ENCODE measurements at regions not wholly inside any gene's neighbourhood (a gene's known extent, or its start where the extent isn't known, plus 50 kb on each side); places are given as distances from the start of the nearest gene placed in this dataset.

DNA sequence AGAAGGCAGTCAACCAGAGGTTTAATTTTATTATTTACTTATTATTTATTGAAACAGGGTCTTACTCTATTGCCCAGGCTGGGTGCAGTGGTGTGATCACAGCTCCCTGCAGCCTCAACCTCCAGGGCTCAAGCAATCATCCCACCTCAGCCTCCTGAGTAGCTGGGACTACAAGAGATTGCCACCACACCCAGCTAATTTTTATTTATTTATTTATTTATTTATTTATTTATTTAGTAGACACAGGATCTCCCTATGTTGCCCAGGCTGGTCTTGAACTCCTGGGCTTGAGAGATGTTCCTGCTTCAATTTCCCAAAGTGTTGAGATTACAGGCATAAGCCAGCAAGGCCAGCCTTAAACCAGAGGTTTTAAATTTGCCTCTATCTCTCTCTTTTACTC, 83.1 kb downstream of the RCN1 start:
- in situ Hi-C loops (cut with MboI) (loop anchor here (5.0 to 25.0 kb wide), 2 partner anchors 122 to 937 kb away; no protein-coding TSS in a partner anchor), intact Hi-C loops (cut with micrococcal nuclease) (loop anchor here (2.0 to 10.0 kb wide), 3 partner anchors 529 to 1067 kb away; no protein-coding TSS in a partner anchor)
- H3K27me3 ChIP-seq (ENCODE audit: control insufficient read depth in 2 of 2, insufficient read depth in 2 of 2, low read length in 2 of 2): peaks cover 2 to 23% of the 10 kb centered on the region in 2 experiments; a peak in 4 of 5 replicates
- no peak overlapping the region for H3K4me3 ChIP-seq
- TF ChIP-seq ZNF507 (tag; conservative IDR thresholded peaks at IDR 0.05): no peak
- TF ChIP-seq YBX1 (IDR thresholded peaks at IDR 0.05): no peak
- no peak overlapping the region for H3K4me2 ChIP-seq (ENCODE audit: insufficient read depth, low read length)
- DNase-seq (ENCODE audit: extremely low read depth in 1 of 4, low spot score in 3 of 4) (no peak), FAIRE-seq (no peak), ATAC-seq (no peak)
- CTCF ChIA-PET (ENCODE audit: low intra/inter-chr PET ratio): interaction anchor here (0.6 to 6.1 kb wide), 3 partner anchors 121 to 937 kb away, joined by 3 to 33 read pairs (median 3); no protein-coding TSS in a partner anchor
- no peaks in the 10 kb centered on the region for H3K9me3 ChIP-seq (replicated peaks; ENCODE audit: control insufficient read depth, insufficient read depth, low read depth, low read length)
- no peak overlapping the region for H3K27ac ChIP-seq (ENCODE audit: extremely low read depth, low read depth, low read length)
- H3K4me1 ChIP-seq (replicated peaks in 1 of 2; ENCODE audit: control insufficient read depth in 2 of 2, insufficient read depth in 2 of 2, low read length in 2 of 2): no peaks in the 10 kb centered on the region
- no peaks in the 10 kb centered on the region for H3K36me3 ChIP-seq (ENCODE audit: control insufficient read depth, insufficient read depth, low read length)
- no peaks in the 10 kb centered on the region for H3K9me1 ChIP-seq (ENCODE audit: control insufficient read depth, insufficient read depth, low read length)
- no peaks in the 10 kb centered on the region for H3K79me2 ChIP-seq (ENCODE audit: control insufficient read depth, insufficient read depth, low read length)
- H4K20me1 ChIP-seq (replicated peaks; ENCODE audit: control insufficient read depth, insufficient read depth, low read length): 0 out of 2 replicates have a peak, but pooled peaks cover 4% of the 10 kb centered on the region
- no peak overlapping the region for H2AFZ ChIP-seq (ENCODE audit: low read depth, low read length)
- BruUV-seq (replicated peaks): no TSS peak
- H3K9ac ChIP-seq (ENCODE audit: insufficient read depth in 1 of 2, low read depth in 2 of 2, low read length in 2 of 2): no peak overlapping the region
- POLR2A ChIA-PET: no interaction called here

DNA sequence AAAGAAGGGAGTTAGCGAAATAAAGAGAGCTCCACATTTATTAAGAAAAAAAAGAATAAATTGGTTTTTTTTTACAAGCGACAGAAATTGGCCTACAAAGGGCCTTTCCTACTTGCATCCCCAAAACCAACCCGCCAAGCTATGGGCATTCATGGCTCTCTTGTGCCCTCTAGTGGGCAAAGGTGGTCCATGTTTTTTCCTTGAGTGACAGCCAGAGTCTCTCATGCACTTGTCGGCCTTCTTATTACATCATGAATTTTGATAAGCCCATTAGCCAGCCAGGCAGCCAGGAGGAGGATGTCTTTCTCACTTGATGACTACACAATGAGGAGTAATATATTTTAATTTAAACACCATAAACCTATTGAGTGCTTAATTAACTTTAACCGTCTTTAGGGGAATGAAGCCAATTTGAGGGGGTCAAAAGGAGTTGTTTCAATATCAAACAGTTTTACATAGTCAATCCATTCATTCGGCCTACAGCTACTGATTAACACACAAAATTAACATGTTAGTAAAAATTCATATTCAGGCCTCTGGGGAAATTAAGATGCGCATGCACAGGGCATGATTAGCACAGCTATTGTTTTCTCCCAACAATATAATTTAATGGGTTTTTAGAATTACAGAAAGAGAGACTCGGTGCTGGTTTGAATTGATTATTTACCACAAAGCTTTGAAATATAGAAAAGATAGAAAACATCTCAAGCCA, 85.5 kb downstream of the RCN1 start:
- ChIA-PET CTCF (ENCODE audit: low intra/inter-chr PET ratio) (interaction anchor here (0.6 to 6.1 kb wide), 6 partner anchors 124 to 1070 kb away, joined by 3 to 33 read pairs (median 5); no protein-coding TSS in a partner anchor), POLR2A (interaction anchor here (0.6 kb wide), 1 partner anchor 801 kb away, joined by 3 read pairs; no protein-coding TSS in a partner anchor)
- Histone ChIP-seq H3K36me3 (ENCODE audit: control insufficient read depth, insufficient read depth, low read length) (no peaks in the 10 kb centered on the region), H3K4me2 (ENCODE audit: insufficient read depth, low read length) (no peak overlapping the region), H3K79me2 (ENCODE audit: control insufficient read depth, insufficient read depth, low read length) (no peaks in the 10 kb centered on the region), H2AFZ (ENCODE audit: low read depth, low read length) (no peak overlapping the region), H3K27ac (ENCODE audit: extremely low read depth, low read depth, low read length) (no peak overlapping the region), H3K9ac (ENCODE audit: insufficient read depth in 1 of 2, low read depth in 2 of 2, low read length in 2 of 2) (no peak overlapping the region), H4K20me1 (replicated peaks; ENCODE audit: control insufficient read depth, insufficient read depth, low read length) (0 out of 2 replicates have a peak, but pooled peaks cover 4% of the 10 kb centered on the region), H3K4me3 (no peak overlapping the region), H3K4me1 (replicated peaks in 1 of 2; ENCODE audit: control insufficient read depth in 2 of 2, insufficient read depth in 2 of 2, low read length in 2 of 2) (no peaks in the 10 kb centered on the region), H3K9me3 (replicated peaks; ENCODE audit: control insufficient read depth, insufficient read depth, low read depth, low read length) (no peaks in the 10 kb centered on the region), H3K9me1 (ENCODE audit: control insufficient read depth, insufficient read depth, low read length) (no peaks in the 10 kb centered on the region), H3K27me3 (ENCODE audit: control insufficient read depth in 2 of 2, insufficient read depth in 2 of 2, low read length in 2 of 2) (peaks cover under 1 to 18% of the 10 kb centered on the region in 2 experiments; a peak in 4 of 5 replicates)
- ATAC-seq: peak; percentile 93
- FAIRE-seq: peak; percentile 95
- WGBS (ENCODE audit: insufficient coverage, low coverage, missing lambda C conversion rate): 4% methylated on average over 7 of the region's 8 CpGs
- intact Hi-C loops (cut with micrococcal nuclease): loop anchor here (1.0 to 10.0 kb wide), 4 partner anchors 124 to 936 kb away; no protein-coding TSS in a partner anchor
- no TSS peak for BruUV-seq (replicated peaks)
- DNase-seq (ENCODE audit: extremely low read depth in 1 of 4, low spot score in 3 of 4): peak; percentile 73 to 86 (median 82)
- in situ Hi-C loops (cut with MboI): no loop called here
- TF ChIP-seq NRF1 (conservative IDR thresholded peaks at IDR 0.05 in 1 of 2, IDR thresholded peaks at IDR 0.05 in 1 of 2) (no peak), TFAM (CRISPR knock-in tag; conservative IDR thresholded peaks at IDR 0.05) (no peak), RAD21 (CRISPR knock-in tag; conservative IDR thresholded peaks at IDR 0.05 in 1 of 2, IDR thresholded peaks at IDR 0.05 in 1 of 2) (peak; percentile 85 to 87), ARID3A (IDR thresholded peaks at IDR 0.05; ENCODE audit: borderline replicate concordance, low read depth, low read length) (no peak), SETDB1 (IDR thresholded peaks at IDR 0.05; ENCODE audit: low read length) (no peak), CBFA2T3 (IDR thresholded peaks at IDR 0.05) (no peak), STAG1 (CRISPR knock-in tag; IDR thresholded peaks at IDR 0.05; ENCODE audit: borderline replicate concordance) (peak; percentile 60; the same call in 1 of the 2 replicates), EGR1 (conservative IDR thresholded peaks at IDR 0.05) (no peak), TOE1 (IDR thresholded peaks at IDR 0.05; ENCODE audit: borderline replicate concordance) (no peak), TOE1 (CRISPR knock-in tag; IDR thresholded peaks at IDR 0.05; ENCODE audit: borderline replicate concordance, low read depth) (no peak), SMC3 (conservative IDR thresholded peaks at IDR 0.05; ENCODE audit: insufficient read depth, low read depth, low read length) (peak; percentile 82), ATF7 (IDR thresholded peaks at IDR 0.05) (peak; percentile 73)

Data from K562 (cell line).